GM06990 (cell line): ENCODE measurements at regions not wholly inside any gene's neighbourhood (a gene's known extent, or its start where the extent isn't known, plus 50 kb on each side); places are given as distances from the start of the nearest gene placed in this dataset.

Experiments
- DNase-seq: peaks from one replicate; pipeline ENCODE4 v3.0.0-alpha.2; 2011; ENCODE audit not compliant: insufficient read length; ENCODE audit errors: extremely low read depth
- H3K27me3 ChIP-seq: replicated peaks from 2 replicates; pipeline ENCODE4 v1.6.0; 2011; ENCODE audit warnings: low read length; ENCODE audit not compliant: control insufficient read depth, insufficient read depth
- H3K36me3 ChIP-seq: 2 replicates; pipeline ENCODE4 v1.5.1; 2011; ENCODE audit warnings: low read length; ENCODE audit not compliant: control insufficient read depth, insufficient read depth
- H3K4me3 ChIP-seq: replicated peaks from 2 replicates; pipeline ENCODE4 v1.5.1; 2011; ENCODE audit warnings: low read depth, mild to moderate bottlenecking, control low read depth, low read length
- CTCF ChIP-seq: IDR thresholded peaks from 2 replicates; pipeline ENCODE4 v1.5.1; 2011; ENCODE audit warnings: low read length, control low read depth, mild to moderate bottlenecking, inconsistent platforms; ENCODE audit not compliant: insufficient read depth, poor library complexity, severe bottlenecking

GRCh38 chr15:47358876-47359275 lies 358.4 kb upstream of the SEMA6D start:
- no peaks in the 10 kb centered on the region for H3K36me3 ChIP-seq
- no peaks in the 10 kb centered on the region for H3K27me3 ChIP-seq
- no peak overlapping the region for H3K4me3 ChIP-seq
- no peak for TF ChIP-seq CTCF
- DNase-seq = no peak

- H3K4me3 ChIP-seq = no peak overlapping the region
- H3K27me3 ChIP-seq = no peaks in the 10 kb centered on the region
- no peak for DNase-seq
- TF ChIP-seq CTCF = no peak
- no peaks in the 10 kb centered on the region for H3K36me3 ChIP-seq
Observed at GRCh38 chr15:47360305-47360704, 357.0 kb upstream of the SEMA6D start.

DNA sequence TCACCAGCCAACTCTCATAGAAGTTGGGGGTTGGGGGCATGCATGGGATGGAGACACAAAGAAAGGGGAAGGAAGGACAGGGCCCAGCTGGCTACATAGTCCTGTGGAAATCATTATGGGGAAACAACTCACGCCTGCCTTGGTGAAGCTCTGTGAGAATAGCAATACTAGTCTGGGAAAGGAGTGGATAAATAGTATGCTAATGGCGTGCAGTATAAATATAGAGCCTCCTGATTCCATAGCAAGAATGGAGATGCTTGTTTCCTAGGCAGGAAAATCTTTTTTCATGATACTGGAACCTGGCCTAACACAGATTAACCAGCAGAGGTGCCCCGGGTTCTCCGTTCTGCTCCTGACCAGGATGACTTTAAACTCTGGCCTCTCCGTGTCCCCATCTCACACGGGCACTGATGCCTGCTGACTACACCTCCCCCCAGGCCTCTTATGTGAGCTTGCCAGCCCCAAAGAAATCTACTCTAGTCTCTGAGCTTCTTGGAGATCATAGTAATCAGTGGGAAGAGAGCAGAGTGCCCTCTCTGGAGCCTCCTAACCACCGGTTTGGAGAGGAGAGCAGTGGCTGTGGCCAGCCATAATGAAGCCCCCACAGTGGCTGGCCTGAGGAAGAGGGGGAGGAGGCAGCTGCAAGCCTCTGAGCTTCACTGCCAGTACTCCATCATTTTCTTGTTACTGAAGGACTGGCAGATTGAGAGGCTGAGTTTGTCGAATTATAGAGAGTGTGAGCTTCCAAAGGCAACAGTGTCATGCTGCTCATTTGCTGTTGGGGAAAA lies 355.0 kb upstream of the SEMA6D start:
- no peak for TF ChIP-seq CTCF
- DNase-seq = no peak
- Histone ChIP-seq H3K27me3 (no peaks in the 10 kb centered on the region), H3K4me3 (no peak overlapping the region), H3K36me3 (no peaks in the 10 kb centered on the region)

DNA sequence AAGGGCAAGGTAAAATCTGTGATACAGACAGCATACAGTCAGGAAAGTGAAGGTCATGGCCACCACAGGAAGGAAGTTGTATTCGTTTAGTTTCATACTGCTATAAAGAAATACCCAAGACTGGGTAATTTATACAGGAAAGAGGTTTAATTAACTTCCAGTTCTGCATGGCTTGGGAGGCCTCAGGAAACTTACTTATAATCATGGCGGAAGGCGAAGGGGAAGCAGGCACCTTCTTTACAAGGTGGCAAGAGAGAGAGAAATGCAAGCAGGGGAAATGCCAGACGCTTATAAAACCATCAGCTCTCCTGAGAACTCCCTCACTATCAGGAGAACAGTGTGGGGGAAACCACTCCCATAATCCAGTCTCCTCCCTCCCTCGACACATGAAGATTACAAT lies 353.7 kb upstream of the SEMA6D start:
- no peak for DNase-seq
- H3K36me3 ChIP-seq = no peaks in the 10 kb centered on the region
- no peaks in the 10 kb centered on the region for H3K27me3 ChIP-seq
- H3K4me3 ChIP-seq = no peak overlapping the region
- TF ChIP-seq CTCF = no peak

GRCh38 chr15:47364230-47365141 lies 352.8 kb upstream of the SEMA6D start:
- H3K4me3 ChIP-seq = no peak overlapping the region
- TF ChIP-seq CTCF = no peak
- no peaks in the 10 kb centered on the region for H3K27me3 ChIP-seq

More at GRCh38 chr15:47364230-47365141, 352.8 kb upstream of the SEMA6D start:
- no peak for DNase-seq
- no peaks in the 10 kb centered on the region for H3K36me3 ChIP-seq
